ENCODE measurements at regions not wholly inside any gene's neighbourhood (a gene's known extent, or its start where the extent isn't known, plus 50 kb on each side); places are given as distances from the start of the nearest gene placed in this dataset.

GRCh38 chr5:58108511-58108910, 351.4 kb downstream of the PLK2 start:
- DNase-seq (ENCODE audit: low spot score) = no peak

DNA sequence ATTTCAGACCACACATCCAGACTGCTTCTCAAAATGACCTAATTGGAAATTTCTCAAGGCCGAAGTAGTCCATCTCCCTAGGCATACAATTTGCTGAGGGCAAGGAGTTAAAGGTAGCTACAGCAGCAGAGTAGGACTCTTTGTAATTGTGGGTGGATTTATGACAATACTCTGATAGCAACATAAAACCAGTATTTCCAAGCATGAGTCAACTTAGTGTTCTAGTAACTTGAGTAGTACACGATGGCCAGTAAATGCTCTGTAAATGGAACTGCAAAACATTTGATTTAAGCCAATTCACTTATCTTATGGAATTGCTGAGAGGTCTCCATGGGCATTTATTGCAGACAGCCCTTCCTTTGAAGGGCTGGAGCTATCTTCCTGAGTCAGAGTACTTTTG, 352.2 kb downstream of the PLK2 start:
- no peak for DNase-seq (ENCODE audit: low spot score)

DNA sequence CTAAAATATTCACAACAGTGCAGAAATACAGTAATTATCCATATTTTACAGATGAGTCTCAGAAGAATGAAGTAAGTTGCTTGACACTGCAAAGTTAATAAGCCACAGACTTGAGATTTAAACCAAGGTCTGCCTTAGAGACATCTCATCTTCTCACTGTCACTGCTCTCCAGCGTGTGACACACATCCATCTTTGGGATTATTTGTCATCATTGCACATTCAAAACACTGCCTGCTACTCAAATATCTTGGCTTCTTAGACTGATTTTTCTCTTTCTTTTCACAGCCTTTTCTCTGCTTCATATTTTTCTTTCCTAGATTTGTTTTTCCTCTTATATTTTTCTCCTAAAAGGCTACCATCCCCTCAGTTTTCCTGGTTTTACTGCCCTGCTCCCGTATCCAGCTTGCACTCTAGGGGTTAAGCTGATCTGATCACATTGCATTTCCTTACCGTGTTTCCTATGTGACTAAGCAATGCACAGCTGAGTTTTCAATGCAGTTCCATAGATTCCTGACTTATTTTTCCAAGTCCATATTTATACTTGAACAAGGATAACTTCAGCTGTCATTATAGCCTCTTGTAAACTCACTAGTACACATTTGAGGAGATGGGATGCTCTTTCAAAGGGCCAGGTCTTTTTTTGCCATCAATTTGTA, 353.0 kb downstream of the PLK2 start:
- no peak for DNase-seq (ENCODE audit: low spot score)

DNA sequence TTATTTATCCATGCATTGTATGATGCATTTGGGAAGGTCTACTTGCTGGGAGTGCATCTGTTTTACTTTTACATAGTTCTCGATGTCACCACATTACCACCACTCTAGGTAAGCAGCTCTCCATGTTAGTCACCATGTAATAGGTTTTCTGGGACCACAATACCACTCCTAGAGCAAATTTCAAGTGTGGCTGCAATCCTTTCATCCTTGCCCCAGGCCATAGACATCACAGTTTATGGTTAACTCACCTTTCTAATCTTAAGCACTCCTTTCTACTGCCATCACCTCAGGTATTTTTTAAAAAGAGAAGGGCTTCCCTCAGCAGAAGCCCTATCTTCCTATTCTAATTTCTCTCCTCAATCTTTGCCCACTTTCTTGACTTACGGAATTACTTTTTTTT, 354.1 kb downstream of the PLK2 start:
- no peak for DNase-seq (ENCODE audit: low spot score)

DNA sequence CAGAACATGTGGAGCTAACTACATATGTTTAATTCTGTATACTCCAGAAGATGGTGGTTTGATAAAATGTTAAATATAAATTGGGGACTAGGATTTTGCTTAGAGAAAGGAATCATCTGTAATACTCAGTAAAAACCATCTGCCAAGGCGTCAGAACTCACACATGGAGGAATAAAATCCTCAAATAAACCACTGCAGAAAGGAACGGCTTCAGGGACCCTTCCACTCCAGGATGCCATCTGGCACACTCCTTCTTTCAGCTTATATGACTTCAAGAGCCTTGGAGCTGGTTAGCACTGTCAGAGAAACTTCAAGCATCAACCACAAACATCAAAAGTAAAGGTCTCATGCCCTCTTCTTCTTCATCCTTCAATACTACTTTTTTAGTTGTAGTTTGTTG, 360.6 kb downstream of the PLK2 start:
- DNase-seq (ENCODE audit: low spot score) = no peak

GRCh38 chr5:58094031-58094430, 365.9 kb downstream of the PLK2 start:
- no peak for DNase-seq (ENCODE audit: low spot score)

- no peak for DNase-seq (ENCODE audit: low spot score)
Observed at GRCh38 chr5:58090704-58091103, 369.2 kb downstream of the PLK2 start.

GRCh38 chr5:58088941-58089340, 370.9 kb downstream of the PLK2 start:
- DNase-seq (ENCODE audit: low spot score) = no peak

GRCh38 chr5:58087905-58088304, 372.0 kb downstream of the PLK2 start:
- no peak for DNase-seq (ENCODE audit: low spot score)

GRCh38 chr5:58087123-58087522, 372.8 kb downstream of the PLK2 start:
- DNase-seq (ENCODE audit: low spot score) = no peak

DNA sequence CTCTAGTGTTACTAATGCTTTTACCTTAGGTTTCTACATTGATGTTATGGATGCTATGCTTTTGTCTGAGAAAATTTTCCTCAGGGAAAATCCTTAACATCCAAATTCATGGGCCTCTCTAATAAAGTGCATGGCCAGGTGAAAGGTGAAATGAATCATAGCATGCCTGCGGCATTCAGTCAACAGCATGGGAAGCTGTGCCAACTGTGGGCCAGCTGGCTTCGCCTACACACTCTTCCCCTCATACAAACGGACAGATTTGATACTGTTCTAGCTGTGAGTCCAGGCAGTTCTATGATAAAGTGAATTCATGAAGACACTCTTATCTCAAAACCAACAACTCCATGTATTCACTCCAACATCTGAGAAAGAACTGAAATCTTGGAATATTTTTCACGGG, 374.1 kb downstream of the PLK2 start:
- no peak for DNase-seq (ENCODE audit: low spot score)

DNA sequence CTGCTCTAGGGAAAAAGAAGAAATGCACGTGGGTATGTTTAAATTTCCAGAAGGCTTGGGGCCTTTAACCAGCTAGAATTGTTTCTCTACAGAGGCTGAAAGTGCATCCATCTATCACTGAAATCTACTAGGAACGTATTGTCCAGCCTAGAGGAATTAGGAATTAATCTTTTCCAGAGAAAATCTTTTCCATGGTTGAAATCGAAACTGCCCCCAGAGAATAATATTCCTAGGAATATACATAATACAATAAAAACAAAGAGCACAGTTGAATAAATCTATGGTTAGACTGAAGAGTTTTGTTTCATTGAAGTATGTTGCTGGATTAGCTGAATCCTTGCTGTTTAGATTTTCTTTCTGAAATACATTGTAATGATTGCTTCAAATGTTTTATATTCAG, 378.5 kb downstream of the PLK2 start:
- DNase-seq (ENCODE audit: low spot score) = no peak

- no peak for DNase-seq (ENCODE audit: low spot score)
Observed at GRCh38 chr5:58080573-58080972, 379.3 kb downstream of the PLK2 start.

GRCh38 chr5:58077966-58078365, 381.9 kb downstream of the PLK2 start:
- no peak for DNase-seq (ENCODE audit: low spot score)

- no peak for DNase-seq (ENCODE audit: low spot score)
Observed at GRCh38 chr5:58077416-58077815, 382.5 kb downstream of the PLK2 start.

GRCh38 chr5:58076483-58077257, 383.2 kb downstream of the PLK2 start:
- no peak for DNase-seq (ENCODE audit: low spot score)

GRCh38 chr5:58075907-58076306, 384.0 kb downstream of the PLK2 start:
- no peak for DNase-seq (ENCODE audit: low spot score)

DNA sequence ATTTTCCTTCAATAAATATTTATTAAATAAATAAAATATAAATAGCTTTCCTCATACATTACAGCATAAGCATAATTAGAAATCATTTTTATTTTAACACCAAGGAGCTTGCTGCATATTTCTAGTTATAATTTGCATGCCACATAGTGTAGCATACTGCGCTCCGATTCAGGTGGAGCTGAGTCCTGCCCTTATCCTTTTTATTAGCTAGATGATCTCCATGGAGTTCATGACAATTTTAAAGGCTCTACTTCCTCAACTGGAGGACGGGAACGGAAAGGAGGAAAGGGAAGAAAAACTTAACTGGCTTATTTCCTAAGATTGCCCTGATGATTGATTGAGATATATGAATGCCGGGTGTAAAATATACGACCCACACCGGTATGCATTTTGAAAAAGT, 385.2 kb downstream of the PLK2 start:
- DNase-seq (ENCODE audit: low spot score) = no peak

GRCh38 chr5:58074222-58074621, 385.7 kb downstream of the PLK2 start:
- DNase-seq (ENCODE audit: low spot score) = no peak

- DNase-seq (ENCODE audit: low spot score) = no peak
Observed at GRCh38 chr5:58073243-58073642, 386.6 kb downstream of the PLK2 start.

DNA sequence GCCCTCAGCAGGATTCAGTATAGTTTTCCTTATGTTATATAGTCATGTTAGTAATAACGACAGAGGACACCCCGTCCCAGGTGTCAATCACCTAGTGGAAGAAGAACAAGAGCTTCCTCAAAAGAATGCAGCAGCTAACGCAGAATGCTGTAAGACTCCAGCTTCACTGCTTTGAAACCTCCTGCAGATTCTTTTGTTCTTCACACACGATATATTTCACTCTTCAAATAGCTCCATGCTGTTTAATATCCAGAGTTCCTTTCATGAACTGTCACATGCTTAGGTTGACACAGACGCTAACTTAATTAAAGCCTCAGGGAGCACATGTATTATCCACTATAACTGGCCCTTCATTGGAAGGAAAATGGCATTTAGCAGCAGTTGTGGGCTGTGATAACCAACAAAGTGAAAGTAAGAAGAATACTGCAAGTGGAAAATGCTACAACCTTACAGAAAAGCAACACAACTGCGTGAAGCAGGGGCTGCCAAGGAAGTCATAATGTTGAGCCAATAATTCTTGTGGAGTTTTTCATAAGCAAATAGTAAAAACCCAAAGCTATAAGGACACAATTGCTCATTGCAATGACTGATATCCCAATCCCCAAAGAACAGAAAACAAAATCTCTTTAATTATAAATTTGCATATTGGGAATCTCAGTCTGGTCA, 387.5 kb downstream of the PLK2 start:
- DNase-seq (ENCODE audit: low spot score) = no peak

- no peak for DNase-seq (ENCODE audit: low spot score)
Observed at GRCh38 chr5:58071566-58071965, 388.3 kb downstream of the PLK2 start.

DNA sequence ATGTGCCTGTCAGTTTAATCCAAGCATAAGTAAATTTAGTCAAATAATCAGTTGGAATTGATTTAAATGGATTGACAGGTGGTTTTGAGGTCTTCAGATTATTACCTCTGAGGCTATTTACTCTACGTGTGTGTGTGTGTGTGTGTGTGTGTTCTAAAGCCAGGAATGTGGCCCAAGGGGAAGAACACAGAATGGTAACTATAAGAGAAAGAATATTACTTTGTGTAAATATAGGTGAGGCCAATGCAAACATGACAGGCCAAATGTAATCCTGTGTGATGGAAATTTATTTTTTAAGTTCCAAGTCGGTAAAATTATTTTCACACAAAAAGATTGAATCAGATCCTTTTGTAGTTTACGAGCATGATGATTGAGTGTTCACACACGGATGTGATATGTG, 390.0 kb downstream of the PLK2 start:
- DNase-seq (ENCODE audit: low spot score) = no peak

Data from pons (tissue), 1 donor.